MCF 10A (cell line): ENCODE measurements at regions not wholly inside any gene's neighbourhood (a gene's known extent, or its start where the extent isn't known, plus 50 kb on each side); places are given as distances from the start of the nearest gene placed in this dataset.

Experiments used
- BruUV-seq: library from RNA; stranded (reverse); fragments of 400-500 nt; replicated peaks from 2 replicates; lab custom pipeline; 2021; lab: Mats Ljungman, UMichigan
- CTCF ChIA-PET: fragments of 300-600 bp; sonication (Branson Sonifier 250); formaldehyde crosslinking; extraction: SDS; loops from one replicate; lab custom pipeline; 2021; ENCODE audit warnings: antibody characterized with exemption, inconsistent platforms; lab: Yijun Ruan, JAX
- POLR2A ChIA-PET: fragments of 300-600, 350-650 bp; sonication (Branson Sonifier 250); formaldehyde crosslinking; extraction: SDS; loops from one replicate; lab custom pipeline; 2020; ENCODE audit warnings: antibody characterized with exemption, inconsistent platforms; lab: Yijun Ruan, JAX
- DNase-seq: peaks from one replicate; pipeline ENCODE4 v3.0.0-alpha.2; 2018; ENCODE audit not compliant: unreplicated experiment
- H3K27ac Mint-ChIP-seq: one replicate; pipeline ENCODE4 v1.8.0; 2022; ENCODE audit warnings: mild to moderate bottlenecking, low read depth, mixed read lengths; ENCODE audit not compliant: unreplicated experiment
- H3K27me3 Mint-ChIP-seq: one replicate; pipeline ENCODE4 v1.8.0; 2022; ENCODE audit warnings: mixed read lengths; ENCODE audit not compliant: insufficient read depth, unreplicated experiment
- H3K36me3 Mint-ChIP-seq: one replicate; pipeline ENCODE4 v1.8.0; 2022; ENCODE audit warnings: mild to moderate bottlenecking, moderate library complexity, mixed read lengths; ENCODE audit not compliant: insufficient read depth, unreplicated experiment
- H3K4me1 Mint-ChIP-seq: one replicate; pipeline ENCODE4 v1.8.0; 2022; ENCODE audit warnings: mixed read lengths; ENCODE audit not compliant: insufficient read depth, unreplicated experiment
- H3K4me3 Mint-ChIP-seq: one replicate; pipeline ENCODE4 v1.8.0; 2022; ENCODE audit warnings: mild to moderate bottlenecking, moderate library complexity, mixed read lengths; ENCODE audit not compliant: unreplicated experiment
- H3K9me3 Mint-ChIP-seq: one replicate; pipeline ENCODE4 v1.8.0; 2022; ENCODE audit warnings: mixed read lengths; ENCODE audit not compliant: unreplicated experiment
- CTCF ChIP-seq: fragments of 200-600 bp; IDR thresholded peaks from one replicate; pipeline ENCODE4 v1.8.0; 2022; ENCODE audit warnings: antibody characterized with exemption, mild to moderate bottlenecking; ENCODE audit not compliant: unreplicated experiment
- intact Hi-C: fragments of 100-400 bp; cut with micrococcal nuclease; formaldehyde crosslinking; loops from 2 replicates; pipeline ENCODE4 v1.14.1; 2022

DNA sequence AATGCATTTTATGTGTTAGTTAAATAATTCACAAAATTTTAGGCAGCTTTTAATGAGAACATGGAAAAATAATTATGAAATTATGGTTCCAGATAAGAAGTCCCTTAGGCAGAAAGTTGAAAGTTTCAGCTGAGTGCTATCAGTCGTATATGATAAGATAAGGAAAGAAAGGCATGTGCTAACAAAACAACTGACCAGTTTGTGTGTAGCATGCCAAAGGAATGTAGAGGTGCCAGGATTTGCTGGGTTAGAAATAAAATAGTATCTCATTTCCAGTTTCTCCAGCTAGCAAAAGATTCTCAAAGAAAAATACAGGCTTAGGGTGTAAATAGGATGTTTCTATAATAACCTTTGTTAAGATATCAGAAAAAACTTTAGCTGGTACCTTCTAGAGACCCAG, 1044.5 kb upstream of the CDH8 start:
- Mint-ChIP-seq H3K27ac (no peak overlapping the region), H3K36me3 (no peaks in the 10 kb centered on the region), H3K27me3 (no peaks in the 10 kb centered on the region), H3K4me1 (no peaks in the 10 kb centered on the region), H3K9me3 (peaks cover 15% of the 10 kb centered on the region), H3K4me3 (no peak overlapping the region)
- POLR2A ChIA-PET, result no interaction called here
- intact Hi-C loops, result no loop called here
- CTCF ChIA-PET, result no interaction called here
- no peak for DNase-seq
- BruUV-seq, result no TSS peak
- no peak for TF ChIP-seq CTCF

DNA sequence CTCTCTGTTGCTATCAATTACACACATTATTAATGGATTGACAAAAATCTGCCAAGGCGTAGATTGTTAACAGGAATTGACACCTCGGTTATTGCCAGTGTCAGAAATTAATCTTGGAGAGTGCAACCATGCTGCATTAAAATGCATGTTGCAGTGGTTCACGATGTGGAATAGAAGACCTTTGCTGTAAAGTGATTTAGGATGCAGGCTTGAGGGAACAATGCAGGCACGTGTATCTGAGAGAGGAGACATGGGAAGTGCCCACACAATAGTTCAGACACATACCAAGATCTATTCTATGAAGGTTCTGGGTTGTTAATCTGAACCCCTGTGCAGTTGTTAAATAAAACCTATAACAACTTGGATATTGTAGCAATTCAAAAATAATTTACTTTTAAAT, 1032.8 kb upstream of the CDH8 start:
- Mint-ChIP-seq H3K4me1 (no peaks in the 10 kb centered on the region), H3K36me3 (no peaks in the 10 kb centered on the region), H3K27ac (no peak overlapping the region), H3K9me3 (peaks cover 31% of the 10 kb centered on the region), H3K27me3 (no peaks in the 10 kb centered on the region), H3K4me3 (no peak overlapping the region)
- intact Hi-C loops, result no loop called here
- ChIA-PET CTCF (no interaction called here), POLR2A (no interaction called here)
- TF ChIP-seq CTCF, result no peak
- DNase-seq, result no peak
- no TSS peak for BruUV-seq

DNA sequence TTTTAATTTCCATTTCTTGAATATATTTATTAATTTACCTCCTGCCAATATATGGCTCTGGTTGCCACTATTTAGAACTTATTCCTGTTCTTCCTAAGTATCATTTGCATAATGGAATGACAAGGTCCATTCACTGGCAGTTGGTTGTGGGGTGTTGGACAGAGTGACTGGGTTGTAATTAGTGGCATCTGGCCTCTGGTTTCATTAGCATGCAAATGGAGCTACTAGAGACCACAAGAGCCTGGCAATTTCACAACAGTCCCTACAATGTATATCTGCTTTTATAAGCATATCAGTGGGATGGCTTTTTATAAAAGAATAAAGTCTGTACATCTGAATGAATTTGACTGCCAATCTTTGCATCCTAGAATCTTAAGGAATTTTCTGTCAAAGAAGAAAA, 1030.9 kb upstream of the CDH8 start:
- TF ChIP-seq CTCF, result no peak
- no peak for DNase-seq
- H3K36me3 Mint-ChIP-seq, result no peaks in the 10 kb centered on the region
- no peak overlapping the region for H3K4me3 Mint-ChIP-seq
- H3K27ac Mint-ChIP-seq, result no peak overlapping the region
- no peaks in the 10 kb centered on the region for H3K4me1 Mint-ChIP-seq
- CTCF ChIA-PET, result no interaction called here
- H3K27me3 Mint-ChIP-seq, result no peaks in the 10 kb centered on the region
- POLR2A ChIA-PET, result no interaction called here
- intact Hi-C loops, result no loop called here
- peaks cover 31% of the 10 kb centered on the region for H3K9me3 Mint-ChIP-seq
- BruUV-seq, result no TSS peak

- CTCF ChIA-PET, result no interaction called here
- H3K9me3 Mint-ChIP-seq, result peaks cover 29% of the 10 kb centered on the region
- no peaks in the 10 kb centered on the region for H3K4me1 Mint-ChIP-seq
- no TSS peak for BruUV-seq
- no peak overlapping the region for H3K27ac Mint-ChIP-seq
- H3K4me3 Mint-ChIP-seq, result no peak overlapping the region
- H3K27me3 Mint-ChIP-seq, result no peaks in the 10 kb centered on the region
- no peaks in the 10 kb centered on the region for H3K36me3 Mint-ChIP-seq
- POLR2A ChIA-PET, result interaction anchor here (0.7 kb wide), 1 partner anchor 30 kb away, joined by 3 read pairs; no protein-coding TSS in a partner anchor
- TF ChIP-seq CTCF, result no peak
- intact Hi-C loops, result no loop called here
- no peak for DNase-seq
Observed at GRCh38 chr16:63066552-63066951, 1030.3 kb upstream of the CDH8 start.
